Mammary epithelial cell (primary cell): ENCODE measurements at regions not wholly inside any gene's neighbourhood (a gene's known extent, or its start where the extent isn't known, plus 50 kb on each side); places are given as distances from the start of the nearest gene placed in this dataset.

Source experiments
- CTCF ChIP-seq, 2 donors: IDR thresholded peaks in 1 of 2; conservative IDR thresholded peaks in 1 of 2; 2 replicates each; pipeline ENCODE4 v1.5.1; 2011 to 2012; ENCODE audit warnings: inconsistent platforms in 2 of 2, low read length in 2 of 2, mild to moderate bottlenecking in 2 of 2, control low read depth in 1 of 2, low read depth in 1 of 2; ENCODE audit not compliant: insufficient read depth in 1 of 2; ENCODE audit errors: extremely low read depth in 1 of 2
- EZH2 ChIP-seq: IDR thresholded peaks from 2 replicates; pipeline ENCODE4 v1.6.1; 2012; ENCODE audit warnings: low read length, inconsistent platforms, borderline replicate concordance

DNA sequence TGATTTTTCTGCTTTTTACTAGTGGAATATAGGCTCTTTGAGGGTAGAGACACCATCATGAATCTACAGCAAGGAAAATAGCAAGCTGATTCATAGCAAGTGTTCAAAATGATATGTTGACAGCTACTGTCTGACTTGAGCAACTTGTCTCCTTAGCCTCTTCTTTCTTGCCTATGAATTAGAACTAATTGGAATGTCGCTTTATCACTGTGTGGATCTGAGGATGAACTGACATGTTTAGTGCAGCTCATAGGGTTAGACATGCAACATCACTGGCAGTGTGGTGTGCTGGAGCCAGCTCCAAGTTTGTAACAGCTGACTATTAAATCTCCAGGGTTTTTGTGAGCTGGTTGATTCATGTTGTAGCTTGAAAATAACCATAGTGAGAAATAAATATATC lies 1068.4 kb downstream of the PCDH18 start:
- no peak for TF ChIP-seq CTCF (conservative IDR thresholded peaks at IDR 0.05 in 1 of 2, IDR thresholded peaks at IDR 0.05 in 1 of 2; ENCODE audit: extremely low read depth in 1 of 2, insufficient read depth in 1 of 2, low read depth in 1 of 2, low read length in 2 of 2)
- TF ChIP-seq EZH2: no peak
